ENCODE measurements at regions not wholly inside any gene's neighbourhood (a gene's known extent, or its start where the extent isn't known, plus 50 kb on each side); places are given as distances from the start of the nearest gene placed in this dataset.

DNA sequence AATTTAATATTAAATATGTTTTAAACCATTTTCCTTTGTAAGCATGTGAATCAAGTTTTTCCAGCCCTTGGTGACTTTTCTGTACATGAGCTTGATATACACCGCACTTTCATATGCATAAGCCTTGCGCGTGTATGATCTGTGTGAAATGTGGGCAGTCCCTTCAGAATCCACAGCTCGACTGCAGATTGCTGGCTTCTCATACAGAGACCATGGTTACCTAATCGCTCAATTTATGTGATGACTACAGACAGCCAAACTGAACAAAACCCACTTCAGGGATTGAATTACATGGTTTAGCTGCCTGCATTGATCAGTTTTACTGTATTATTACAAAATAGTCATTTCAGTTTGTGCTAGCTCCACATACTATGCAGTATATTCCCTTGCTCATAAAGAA is 212.3 kb upstream of the NECTIN3 start:
- TF ChIP-seq, protein P1, sequence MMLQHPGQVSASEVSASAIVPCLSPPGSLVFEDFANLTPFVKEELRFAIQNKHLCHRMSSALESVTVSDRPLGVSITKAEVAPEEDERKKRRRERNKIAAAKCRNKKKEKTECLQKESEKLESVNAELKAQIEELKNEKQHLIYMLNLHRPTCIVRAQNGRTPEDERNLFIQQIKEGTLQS (IDR thresholded peaks at IDR 0.05) = no peak
- TF ChIP-seq FOXA2 (IDR thresholded peaks at IDR 0.05) (no peak), HNF4G (IDR thresholded peaks at IDR 0.05) (no peak)
- H3K27me3 ChIP-seq (ENCODE audit: control insufficient read depth in 4 of 4, insufficient read depth in 4 of 4, low read length in 3 of 4) = no peaks in the 10 kb centered on the region
- no peak overlapping the region for H3K9ac ChIP-seq (ENCODE audit: low read depth in 1 of 2, low read length in 2 of 2)
- H3K4me1 ChIP-seq (ENCODE audit: control insufficient read depth in 4 of 4, insufficient read depth in 4 of 4, low read length in 3 of 4) = no peaks in the 10 kb centered on the region
- no peaks in the 10 kb centered on the region for H3K36me3 ChIP-seq (ENCODE audit: control insufficient read depth in 4 of 4, insufficient read depth in 3 of 4, low read depth in 1 of 4, low read length in 3 of 4)
- 96% methylated on average over 5 of the region's 5 CpGs for WGBS
- no peaks in the 10 kb centered on the region for H3K9me3 ChIP-seq (ENCODE audit: control insufficient read depth in 4 of 4, low read length in 3 of 4)
- H3K27ac ChIP-seq (ENCODE audit: low read depth in 1 of 2, low read length in 2 of 2) = no peak overlapping the region
- no peak overlapping the region for H3K4me3 ChIP-seq (ENCODE audit: low read depth in 1 of 3, low read length in 3 of 3)
- no peak for DNase-seq (ENCODE audit: low spot score)

GRCh38 chr3:110859993-110860392 is 211.6 kb upstream of the NECTIN3 start:
- DNase-seq (ENCODE audit: low spot score) = no peak
- Histone ChIP-seq H3K27ac (ENCODE audit: low read depth in 1 of 2, low read length in 2 of 2) (no peak overlapping the region), H3K4me3 (ENCODE audit: low read depth in 1 of 3, low read length in 3 of 3) (no peak overlapping the region), H3K4me1 (ENCODE audit: control insufficient read depth in 4 of 4, insufficient read depth in 4 of 4, low read length in 3 of 4) (no peaks in the 10 kb centered on the region), H3K9ac (ENCODE audit: low read depth in 1 of 2, low read length in 2 of 2) (no peak overlapping the region), H3K27me3 (ENCODE audit: control insufficient read depth in 4 of 4, insufficient read depth in 4 of 4, low read length in 3 of 4) (no peaks in the 10 kb centered on the region), H3K9me3 (ENCODE audit: control insufficient read depth in 4 of 4, low read length in 3 of 4) (no peaks in the 10 kb centered on the region), H3K36me3 (ENCODE audit: control insufficient read depth in 4 of 4, insufficient read depth in 3 of 4, low read depth in 1 of 4, low read length in 3 of 4) (no peaks in the 10 kb centered on the region)
- 58% methylated on average over 4 of the region's 4 CpGs for WGBS
- TF ChIP-seq, protein P2, sequence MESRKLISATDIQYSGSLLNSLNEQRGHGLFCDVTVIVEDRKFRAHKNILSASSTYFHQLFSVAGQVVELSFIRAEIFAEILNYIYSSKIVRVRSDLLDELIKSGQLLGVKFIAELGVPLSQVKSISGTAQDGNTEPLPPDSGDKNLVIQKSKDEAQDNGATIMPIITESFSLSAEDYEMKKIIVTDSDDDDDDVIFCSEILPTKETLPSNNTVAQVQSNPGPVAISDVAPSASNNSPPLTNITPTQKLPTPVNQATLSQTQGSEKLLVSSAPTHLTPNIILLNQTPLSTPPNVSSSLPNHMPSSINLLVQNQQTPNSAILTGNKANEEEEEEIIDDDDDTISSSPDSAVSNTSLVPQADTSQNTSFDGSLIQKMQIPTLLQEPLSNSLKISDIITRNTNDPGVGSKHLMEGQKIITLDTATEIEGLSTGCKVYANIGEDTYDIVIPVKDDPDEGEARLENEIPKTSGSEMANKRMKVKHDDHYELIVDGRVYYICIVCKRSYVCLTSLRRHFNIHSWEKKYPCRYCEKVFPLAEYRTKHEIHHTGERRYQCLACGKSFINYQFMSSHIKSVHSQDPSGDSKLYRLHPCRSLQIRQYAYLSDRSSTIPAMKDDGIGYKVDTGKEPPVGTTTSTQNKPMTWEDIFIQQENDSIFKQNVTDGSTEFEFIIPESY (IDR thresholded peaks at IDR 0.05) = no peak

DNA sequence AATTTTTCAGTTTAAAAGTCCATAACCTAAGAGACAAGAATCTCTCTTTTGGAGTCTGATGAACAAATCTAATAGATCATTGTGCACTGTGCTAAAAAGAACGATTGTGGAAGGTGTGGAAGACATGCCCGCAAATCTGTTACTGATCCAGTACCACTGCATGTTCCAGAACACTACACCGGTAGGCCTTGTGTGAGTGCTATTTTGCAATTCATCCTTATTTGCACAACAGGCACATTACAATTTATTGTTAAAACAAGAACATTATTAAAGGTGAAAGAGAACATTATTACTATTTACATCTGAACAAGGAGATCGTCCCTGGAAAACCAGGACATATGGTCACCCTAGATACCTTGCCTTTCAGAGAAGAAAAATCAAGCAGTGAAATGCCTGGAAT is 205.7 kb upstream of the NECTIN3 start:
- peaks cover 0 to 3% (median 0%) of the 10 kb centered on the region in 4 donors for H3K4me1 ChIP-seq (ENCODE audit: control insufficient read depth in 4 of 4, insufficient read depth in 4 of 4, low read length in 3 of 4)
- no peak overlapping the region for H3K27ac ChIP-seq (ENCODE audit: low read depth in 1 of 2, low read length in 2 of 2)
- no peak for TF ChIP-seq JUND (IDR thresholded peaks at IDR 0.05)
- no peak for TF ChIP-seq HNF4G (IDR thresholded peaks at IDR 0.05)
- no peak for TF ChIP-seq HNF4A (conservative IDR thresholded peaks at IDR 0.05)
- TF ChIP-seq TAF1 (conservative IDR thresholded peaks at IDR 0.05) = no peak
- no peak for TF ChIP-seq EGR1 (IDR thresholded peaks at IDR 0.05; ENCODE audit: low read depth in 2 of 2)
- no peak for TF ChIP-seq FOXA2 (IDR thresholded peaks at IDR 0.05)
- TF ChIP-seq SP1 (IDR thresholded peaks at IDR 0.05) = no peak
- TF ChIP-seq NR2F2 (IDR thresholded peaks at IDR 0.05) = no peak
- TF ChIP-seq, protein P3, sequence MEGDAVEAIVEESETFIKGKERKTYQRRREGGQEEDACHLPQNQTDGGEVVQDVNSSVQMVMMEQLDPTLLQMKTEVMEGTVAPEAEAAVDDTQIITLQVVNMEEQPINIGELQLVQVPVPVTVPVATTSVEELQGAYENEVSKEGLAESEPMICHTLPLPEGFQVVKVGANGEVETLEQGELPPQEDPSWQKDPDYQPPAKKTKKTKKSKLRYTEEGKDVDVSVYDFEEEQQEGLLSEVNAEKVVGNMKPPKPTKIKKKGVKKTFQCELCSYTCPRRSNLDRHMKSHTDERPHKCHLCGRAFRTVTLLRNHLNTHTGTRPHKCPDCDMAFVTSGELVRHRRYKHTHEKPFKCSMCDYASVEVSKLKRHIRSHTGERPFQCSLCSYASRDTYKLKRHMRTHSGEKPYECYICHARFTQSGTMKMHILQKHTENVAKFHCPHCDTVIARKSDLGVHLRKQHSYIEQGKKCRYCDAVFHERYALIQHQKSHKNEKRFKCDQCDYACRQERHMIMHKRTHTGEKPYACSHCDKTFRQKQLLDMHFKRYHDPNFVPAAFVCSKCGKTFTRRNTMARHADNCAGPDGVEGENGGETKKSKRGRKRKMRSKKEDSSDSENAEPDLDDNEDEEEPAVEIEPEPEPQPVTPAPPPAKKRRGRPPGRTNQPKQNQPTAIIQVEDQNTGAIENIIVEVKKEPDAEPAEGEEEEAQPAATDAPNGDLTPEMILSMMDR (IDR thresholded peaks at IDR 0.05; ENCODE audit: low read depth, low read length, missing input control) = no peak
- TF ChIP-seq, protein P4, sequence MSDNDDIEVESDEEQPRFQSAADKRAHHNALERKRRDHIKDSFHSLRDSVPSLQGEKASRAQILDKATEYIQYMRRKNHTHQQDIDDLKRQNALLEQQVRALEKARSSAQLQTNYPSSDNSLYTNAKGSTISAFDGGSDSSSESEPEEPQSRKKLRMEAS (IDR thresholded peaks at IDR 0.05) = no peak
- TF ChIP-seq FOXA1 (IDR thresholded peaks at IDR 0.05) = no peak
- no peak for TF ChIP-seq RAD21 (IDR thresholded peaks at IDR 0.05)
- TF ChIP-seq, protein P2 (IDR thresholded peaks at IDR 0.05) = no peak
- no peak for TF ChIP-seq REST (IDR thresholded peaks at IDR 0.05)
- TF ChIP-seq, protein P1 (IDR thresholded peaks at IDR 0.05) = no peak
- TF ChIP-seq GABPA (IDR thresholded peaks at IDR 0.05 in 1 of 2, conservative IDR thresholded peaks at IDR 0.05 in 1 of 2) = no peak
- TF ChIP-seq RXRA (IDR thresholded peaks at IDR 0.05) = no peak
- TF ChIP-seq YY1 (IDR thresholded peaks at IDR 0.05) = no peak
- no peak overlapping the region for H3K9ac ChIP-seq (ENCODE audit: low read depth in 1 of 2, low read length in 2 of 2)
- no peaks in the 10 kb centered on the region for H3K9me3 ChIP-seq (ENCODE audit: control insufficient read depth in 4 of 4, low read length in 3 of 4)
- H3K27me3 ChIP-seq (ENCODE audit: control insufficient read depth in 4 of 4, insufficient read depth in 4 of 4, low read length in 3 of 4) = no peaks in the 10 kb centered on the region
- H3K4me3 ChIP-seq (ENCODE audit: low read depth in 1 of 3, low read length in 3 of 3) = no peak overlapping the region
- no peaks in the 10 kb centered on the region for H3K36me3 ChIP-seq (ENCODE audit: control insufficient read depth in 4 of 4, insufficient read depth in 3 of 4, low read depth in 1 of 4, low read length in 3 of 4)
- WGBS = 46% methylated on average over 4 of the region's 4 CpGs
- DNase-seq (ENCODE audit: low spot score) = no peak
